Heart left ventricle (tissue), 16 donors: ENCODE measurements at regions not wholly inside any gene's neighbourhood (a gene's known extent, or its start where the extent isn't known, plus 50 kb on each side); places are given as distances from the start of the nearest gene placed in this dataset.

ENCODE experiments used
- ATAC-seq, 4 donors: fragments of 200-7000 bp; cut with Tn5 transposase; one replicate each; pipeline ENCODE4 v1.9.1; 2020 to 2022; ENCODE audit warnings: moderate library complexity in 4 of 4, mild to moderate bottlenecking in 3 of 4, moderate number of reproducible peaks in 1 of 4
- DNase-seq, 5 donors: peaks; one replicate each; pipeline ENCODE4 v3.0.0-alpha.2; 2020
- H3K27ac ChIP-seq, 12 donors: fragments of 200-600 bp; sonication (generic) in 4 of 12; one replicate each; pipeline versions ENCODE4 v1.5.0 to v1.8.0; 2016 to 2022; ENCODE audit warnings: mild to moderate bottlenecking in 2 of 12
- H3K27me3 ChIP-seq, 9 donors: fragments of 200-600 bp; sonication (generic) in 2 of 9; one replicate each; pipeline versions ENCODE4 v1.5.1 to v1.8.0; 2016 to 2022; ENCODE audit warnings: mild to moderate bottlenecking in 3 of 9
- H3K36me3 ChIP-seq, 9 donors: fragments of 200-600 bp; sonication (generic) in 2 of 9; one replicate each; pipeline versions ENCODE4 v1.5.0 to v1.8.0; 2018 to 2022; ENCODE audit warnings: mild to moderate bottlenecking in 2 of 9
- H3K4me1 ChIP-seq, 12 donors: fragments of 200-600 bp; sonication (generic) in 4 of 12; one replicate each; pipeline versions ENCODE4 v1.5.0 to v1.8.0; 2016 to 2022; ENCODE audit warnings: mild to moderate bottlenecking in 3 of 12
- H3K4me3 ChIP-seq, 12 donors: fragments of 200-600 bp; sonication (generic) in 4 of 12; one replicate each; pipeline versions ENCODE4 v1.5.0 to v1.8.0; 2017 to 2022; ENCODE audit warnings: mild to moderate bottlenecking in 9 of 12, moderate library complexity in 4 of 12
- H3K9me3 ChIP-seq, 12 donors: fragments of 200-600 bp; sonication (generic) in 4 of 12; one replicate each; pipeline versions ENCODE4 v1.5.0 to v1.8.0; 2016 to 2022; ENCODE audit warnings: mild to moderate bottlenecking in 1 of 12
- CTCF ChIP-seq, 12 donors: fragments of 200-600 bp; sonication (generic) in 4 of 12; IDR thresholded peaks; one replicate each; pipeline versions ENCODE4 v1.5.0 to v1.8.0; 2018 to 2022; ENCODE audit warnings: antibody characterized with exemption in 12 of 12, mild to moderate bottlenecking in 5 of 12
- POLR2A ChIP-seq, 2 donors: fragments of 450-650 bp; IDR thresholded peaks; one replicate each; pipeline ENCODE4 v1.6.1; 2017; ENCODE audit warnings: antibody characterized with exemption in 2 of 2, mild to moderate bottlenecking in 2 of 2, moderate library complexity in 2 of 2
- WGBS, 4 donors: extraction: QIAGEN DNeasy Blood & Tissue Kit in 2 of 4; methylation state at CpG; one replicate each; pipeline versions ENCODE4 v1.1.5 to v1.1.7; 2013 to 2018; 5-methylcytosine and 5-hydroxymethylcytosine counted together
- intact Hi-C, 10 donors: fragments of 100-400 bp; cut with DNase I; formaldehyde crosslinking; loops; one replicate each; pipeline versions ENCODE4 v1.11.1 to v1.14.2; 2022
- donor health status: ischemic (EF 13 %, LVEDD 7.1; RV severe dilation, severe dysfunction).
- donor health status: healthy with polysubstance abuse.
- donor health status: DM: no; HTN: yes; CAD: no.
- donor health status: DM: no; HTN: no; CAD: no.
- donor health status: ischemic (EF 25% LVEDD 6.9; RV normal size, moderate dysfunction).
- donor health status: ischemic (EF 25% LVEDD 5.7; RV mildly dilated, moderate dysfunction).
- donor health status: healthy.
- donor health status: DM: yes; HTN: yes; CAD: no.
- donor health status: ischemic (EF 35%, LVEDD 5.7; RV mildly dilated, moderate dysfunction).
- donor health status: nonischemic (EF 11% LVEDD 7.7; RV severe dilation, severe dysfunction).
- donor health status: DM: yes; HTN: yes; CAD: no.
- donor health status: PGD.
- donor health status: ischemic (EF 29% LVEDD 5.4; RV normal size, mild dysfunction).
- donor health status: nonischemic (EF 23%, LVEDD 6.1; RV moderate dilation, normal function).

- Histone ChIP-seq H3K9me3 (peaks cover 0 to 5% (median 0%) of the 10 kb centered on the region in 12 donors), H3K27me3 (no peaks in the 10 kb centered on the region), H3K4me3 (no peak overlapping the region), H3K27ac (no peak overlapping the region), H3K36me3 (no peaks in the 10 kb centered on the region), H3K4me1 (peaks cover 0 to 6% (median 0%) of the 10 kb centered on the region in 12 donors)
- intact Hi-C loops, result no loop called here
- WGBS, 4 donors, result 60 to 72% (median 69%) methylated on average over 9 of the region's 9 CpGs
- no peak for TF ChIP-seq CTCF (IDR thresholded peaks at IDR 0.05)
- no peak for TF ChIP-seq POLR2A (IDR thresholded peaks at IDR 0.05)
- DNase-seq, result no peak
- ATAC-seq, result peak in 1 of 4 donors; percentile 73
Measured at GRCh38 chr22:27601195-27601594, 200.4 kb downstream of the MN1 start.

GRCh38 chr22:27602390-27602789 is 199.2 kb downstream of the MN1 start:
- no peak overlapping the region for H3K27ac ChIP-seq
- DNase-seq, result no peak
- H3K36me3 ChIP-seq, result no peaks in the 10 kb centered on the region
- H3K4me1 ChIP-seq, result peaks cover 0 to 6% (median 0%) of the 10 kb centered on the region in 12 donors
- no peaks in the 10 kb centered on the region for H3K27me3 ChIP-seq
- 66 to 71% (median 68%) methylated on average over 6 of the region's 6 CpGs for WGBS, 4 donors
- no peak overlapping the region for H3K4me3 ChIP-seq
- H3K9me3 ChIP-seq, result peaks cover 0 to 5% (median 0%) of the 10 kb centered on the region in 12 donors
- intact Hi-C loops, result no loop called here
- ATAC-seq, result no peak
- TF ChIP-seq POLR2A (IDR thresholded peaks at IDR 0.05), result no peak
- no peak for TF ChIP-seq CTCF (IDR thresholded peaks at IDR 0.05)

- intact Hi-C loops, result no loop called here
- Histone ChIP-seq H3K27me3 (no peaks in the 10 kb centered on the region), H3K4me1 (peaks cover 0 to 6% (median 0%) of the 10 kb centered on the region in 12 donors), H3K36me3 (no peaks in the 10 kb centered on the region), H3K27ac (no peak overlapping the region), H3K4me3 (no peak overlapping the region), H3K9me3 (peaks cover 0 to 5% (median 0%) of the 10 kb centered on the region in 12 donors)
- WGBS, 4 donors, result 92 to 96% (median 93%) methylated on average over 11 of the region's 11 CpGs
- DNase-seq (no peak), ATAC-seq (peak in 1 of 4 donors; percentile 9)
- TF ChIP-seq CTCF (IDR thresholded peaks at IDR 0.05) (no peak), POLR2A (IDR thresholded peaks at IDR 0.05) (no peak)
Measured at GRCh38 chr22:27603111-27603799, 198.3 kb downstream of the MN1 start.

GRCh38 chr22:27603800-27604144 is 197.8 kb downstream of the MN1 start:
- Histone ChIP-seq H3K27ac (no peak overlapping the region), H3K4me3 (no peak overlapping the region), H3K27me3 (no peaks in the 10 kb centered on the region), H3K9me3 (peaks cover 0 to 5% (median 0%) of the 10 kb centered on the region in 12 donors), H3K4me1 (peaks cover 0 to 6% (median 0%) of the 10 kb centered on the region in 12 donors), H3K36me3 (no peaks in the 10 kb centered on the region)
- WGBS, 4 donors, result 67 to 78% (median 72%) methylated on average over 9 of the region's 9 CpGs
- ATAC-seq, result peak in 1 of 4 donors; percentile 67
- DNase-seq, result no peak
- TF ChIP-seq POLR2A (IDR thresholded peaks at IDR 0.05) (no peak), CTCF (IDR thresholded peaks at IDR 0.05) (no peak)
- intact Hi-C loops, result no loop called here
